Stimulated activated naive CD8-positive, alpha-beta T cell treated with anti-CD3 and anti-CD28 coated beads, Interleukin-15, Interleukin-2, amounts not matched to agents 100 U/mL and 50 U/mL, for 24 hours (primary cell): ENCODE measurements at regions not wholly inside any gene's neighbourhood (a gene's known extent, or its start where the extent isn't known, plus 50 kb on each side); places are given as distances from the start of the nearest gene placed in this dataset.

Experiments
- ATAC-seq: fragments of 150-1000 bp; cut with Tn5 transposase; one replicate; pipeline ENCODE4 v1.10.0; 2021
- DNase-seq: peaks from one replicate; pipeline ENCODE4 v3.0.0; 2021

- no peak for ATAC-seq
- DNase-seq: no peak
Observed at GRCh38 chr2:239530749-239531316, 130.0 kb upstream of the HDAC4 start.

DNA sequence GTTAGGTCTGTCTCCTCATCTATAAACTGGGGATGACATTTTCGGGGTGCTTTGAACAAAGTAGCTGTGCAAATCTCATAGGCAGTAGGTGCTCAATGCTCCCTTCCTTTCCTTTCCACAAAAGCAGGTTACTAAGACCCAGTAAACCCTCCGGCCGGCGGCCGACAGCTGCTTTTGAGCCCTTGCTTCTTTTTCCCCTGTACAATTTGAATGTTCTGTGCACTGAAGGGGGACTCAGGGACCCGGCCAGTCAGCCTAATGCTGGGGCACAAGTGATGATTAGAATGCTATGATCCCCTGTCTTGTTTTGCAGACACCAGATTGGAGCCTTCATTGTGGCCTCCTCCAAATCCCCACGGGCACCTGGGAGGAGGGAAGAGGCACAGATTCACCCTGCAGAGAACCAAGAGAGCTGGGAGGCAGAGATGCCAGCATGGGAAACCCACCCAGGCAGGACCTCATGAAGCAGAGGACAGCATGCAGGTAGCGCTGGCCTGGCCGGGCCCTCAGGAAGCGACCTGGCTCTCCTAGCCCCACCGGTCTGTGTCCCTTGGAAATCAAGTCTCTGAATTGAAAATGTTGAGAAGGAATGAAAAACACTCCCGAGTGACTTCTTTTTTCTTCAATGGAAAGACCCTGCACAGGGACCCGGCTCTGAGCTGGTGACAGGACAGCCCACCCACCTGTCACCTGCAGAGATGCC lies 128.6 kb upstream of the HDAC4 start:
- DNase-seq: no peak
- no peak for ATAC-seq

DNA sequence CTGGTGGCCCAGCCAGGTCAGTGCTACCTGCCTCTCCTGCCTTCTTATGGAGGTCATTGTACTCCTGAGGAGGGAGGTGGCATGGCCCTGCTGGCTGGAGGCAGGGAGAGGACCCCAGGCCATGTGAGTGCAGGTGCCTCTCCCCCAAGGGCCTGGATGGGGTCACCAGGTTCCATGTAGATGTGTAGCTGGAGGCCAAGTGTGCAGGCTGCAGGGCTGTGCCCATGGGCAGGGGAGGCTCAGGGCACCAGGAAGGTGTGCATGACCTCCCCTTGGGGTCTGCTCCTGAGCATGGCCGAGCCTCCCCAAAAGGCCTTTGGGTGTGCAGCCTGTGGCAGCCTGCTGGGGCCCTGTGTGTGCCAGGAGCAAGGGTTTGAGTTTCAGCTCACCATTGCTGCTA lies 128.1 kb upstream of the HDAC4 start:
- DNase-seq (no peak), ATAC-seq (no peak)

- no peak for DNase-seq
- no peak for ATAC-seq
Observed at GRCh38 chr2:239528146-239528545, 127.3 kb upstream of the HDAC4 start.

- DNase-seq: no peak
- ATAC-seq: no peak
Observed at GRCh38 chr2:239526666-239527415, 126.0 kb upstream of the HDAC4 start.

DNA sequence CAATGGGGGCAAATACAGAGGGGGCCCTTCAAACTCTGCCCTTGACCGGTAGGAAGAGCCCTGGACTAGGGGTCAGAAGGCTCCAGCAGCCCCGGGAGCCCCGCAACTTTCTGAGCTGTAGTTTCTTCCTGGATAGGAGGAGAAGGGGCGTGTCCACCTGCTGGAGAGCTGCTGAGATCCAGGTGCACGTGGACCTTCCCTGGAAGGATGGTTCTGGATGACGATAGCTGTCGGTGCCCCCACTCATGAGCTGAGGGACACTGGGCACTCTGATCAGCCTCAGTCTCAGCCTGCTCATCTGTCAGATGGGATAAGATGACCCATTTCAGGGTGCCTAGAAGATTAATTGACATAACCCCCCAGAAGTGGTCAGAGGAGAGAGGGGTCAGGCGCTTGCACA lies 125.2 kb upstream of the HDAC4 start:
- ATAC-seq (no peak), DNase-seq (no peak)

DNA sequence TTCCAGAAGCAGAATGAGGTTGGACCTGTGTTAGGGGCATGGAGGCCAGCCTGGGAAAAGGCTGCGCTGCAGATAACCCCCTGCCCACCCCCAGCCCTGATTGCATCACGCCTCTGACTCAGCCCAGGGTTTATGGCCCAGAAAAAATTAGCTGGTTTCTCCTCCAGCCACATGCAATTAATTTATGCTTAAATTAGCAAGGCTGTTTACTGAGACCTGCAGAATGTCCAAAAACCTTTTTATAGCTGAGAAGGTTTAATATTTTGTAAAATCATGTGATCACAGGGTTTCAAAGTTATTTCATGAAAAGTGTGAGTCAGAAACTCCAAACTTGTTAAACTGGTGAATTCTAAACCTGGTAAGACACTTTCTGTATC lies 123.1 kb upstream of the HDAC4 start:
- ATAC-seq (no peak), DNase-seq (no peak)

GRCh38 chr2:239523147-239523953 lies 122.5 kb upstream of the HDAC4 start:
- ATAC-seq (no peak), DNase-seq (no peak)

DNA sequence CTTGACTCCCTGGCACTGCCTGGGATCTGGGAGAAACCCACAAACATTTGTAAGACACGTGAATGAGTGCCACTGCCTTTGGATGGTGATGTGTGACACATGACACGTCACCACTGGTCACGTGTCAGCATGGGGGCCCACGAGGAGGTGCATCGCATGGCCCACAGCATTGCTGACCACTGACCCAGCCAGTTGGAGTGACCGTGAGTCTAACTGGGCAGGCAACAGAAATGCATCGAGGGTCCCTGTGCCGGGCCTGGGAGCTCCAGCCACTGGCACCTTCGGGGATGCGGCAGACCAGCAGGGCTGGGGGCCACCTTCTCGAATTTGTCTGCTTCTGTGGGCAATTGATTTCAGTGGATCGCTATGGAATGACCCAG lies 121.9 kb upstream of the HDAC4 start:
- DNase-seq (no peak), ATAC-seq (no peak)

DNA sequence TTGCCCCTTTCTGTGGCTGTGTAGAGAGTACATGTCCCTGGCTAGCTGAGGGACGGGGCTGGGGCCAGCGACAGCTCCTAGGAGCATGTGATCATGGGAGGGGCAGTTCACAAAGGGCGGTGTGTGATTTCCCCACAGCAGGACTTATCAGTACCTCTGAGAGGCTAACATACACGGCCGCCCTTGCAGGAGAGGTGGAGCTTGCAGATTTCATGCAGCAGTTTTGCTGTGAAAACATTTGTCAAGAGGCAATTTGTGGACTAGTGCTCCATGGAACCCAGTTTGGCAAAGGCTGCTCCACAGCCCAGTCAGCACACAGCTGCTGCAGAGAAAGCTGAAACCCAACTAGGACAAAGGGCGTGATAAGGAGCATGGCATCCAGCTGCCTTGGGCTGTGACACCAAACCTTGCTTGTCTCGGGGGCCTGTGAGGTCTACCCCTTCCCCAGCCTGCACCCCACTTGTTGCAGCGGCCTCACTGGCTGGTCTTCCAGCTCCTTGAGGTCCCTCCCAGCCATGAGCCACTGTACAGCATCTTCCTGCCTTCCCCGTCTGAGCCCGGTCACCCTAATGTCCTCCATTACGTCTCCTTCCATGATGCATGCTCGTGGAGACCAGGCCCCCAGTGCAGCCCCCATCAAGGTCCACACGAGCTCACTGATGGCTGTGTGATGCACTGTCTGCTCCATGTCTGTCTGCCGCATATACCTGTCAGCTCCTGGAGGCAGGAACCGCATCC lies 121.4 kb upstream of the HDAC4 start:
- ATAC-seq (no peak), DNase-seq (no peak)

DNA sequence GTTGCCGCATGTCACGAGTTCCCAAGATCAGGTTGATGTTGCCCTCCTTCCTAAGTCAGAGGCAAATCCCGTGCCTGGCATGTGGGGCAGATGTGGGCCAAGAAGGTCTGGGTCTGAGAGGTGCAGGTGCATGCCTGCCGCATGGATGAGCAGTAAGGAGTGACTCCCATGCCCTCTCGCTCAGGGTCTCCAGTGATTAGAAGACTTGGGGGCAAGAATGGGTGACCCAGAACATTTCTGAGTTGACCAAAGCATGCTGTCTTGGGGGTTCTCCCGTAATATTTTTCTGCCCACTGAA lies 120.6 kb upstream of the HDAC4 start:
- ATAC-seq: no peak

GRCh38 chr2:239520811-239521517 lies 120.1 kb upstream of the HDAC4 start:
- no peak for DNase-seq
- no peak for ATAC-seq

More for the DNA sequence above, 120.6 kb upstream of the HDAC4 start:
- DNase-seq: no peak

- ATAC-seq (no peak), DNase-seq (no peak)
Observed at GRCh38 chr2:239519921-239520585, 119.2 kb upstream of the HDAC4 start.

- DNase-seq (no peak), ATAC-seq (no peak)
Observed at GRCh38 chr2:239519089-239519920, 118.5 kb upstream of the HDAC4 start.

DNA sequence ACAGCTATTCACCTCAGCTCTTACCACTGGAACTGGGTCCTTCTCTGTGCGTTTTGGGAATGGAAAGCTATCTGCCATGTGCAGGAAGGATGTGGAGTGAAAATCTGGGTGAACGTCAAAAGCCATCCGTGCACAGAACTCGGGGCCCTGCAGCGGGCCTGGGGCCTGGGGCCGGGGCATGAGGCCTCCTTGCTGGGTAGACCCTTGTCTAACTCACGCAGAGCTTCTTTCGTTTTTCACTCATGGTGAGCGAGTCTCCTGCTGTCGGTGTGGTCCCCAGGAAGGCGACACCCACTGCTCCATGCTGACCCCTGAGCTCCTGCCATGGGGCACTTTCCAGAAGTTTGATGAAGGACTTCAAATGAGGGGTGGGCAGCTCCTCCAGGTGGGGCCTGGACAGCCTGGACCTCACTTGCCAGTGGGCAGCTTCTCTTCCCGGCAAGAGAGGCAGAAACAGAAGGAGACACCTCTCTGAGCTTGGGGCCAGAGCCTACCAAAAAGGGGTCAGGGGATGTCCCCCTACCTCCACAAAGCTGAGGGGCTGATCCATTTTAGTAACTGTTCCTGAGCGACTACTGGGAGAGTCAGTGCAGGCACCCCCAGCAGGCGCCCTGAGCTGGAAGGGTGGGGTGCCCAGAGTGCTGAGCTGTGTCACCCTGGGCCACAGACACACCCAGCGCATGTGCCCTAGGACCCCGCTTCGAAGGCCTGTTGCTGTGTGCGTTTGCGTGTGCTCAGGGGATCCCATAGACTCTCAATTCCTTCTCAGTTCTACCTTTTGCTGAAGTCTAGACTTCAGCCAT lies 117.7 kb upstream of the HDAC4 start:
- DNase-seq: no peak
- no peak for ATAC-seq

- DNase-seq (no peak), ATAC-seq (no peak)
Observed at GRCh38 chr2:239517686-239518085, 116.9 kb upstream of the HDAC4 start.

GRCh38 chr2:239516954-239517305 lies 116.1 kb upstream of the HDAC4 start:
- ATAC-seq (no peak), DNase-seq (no peak)

GRCh38 chr2:239516286-239516953 lies 115.6 kb upstream of the HDAC4 start:
- no peak for ATAC-seq
- no peak for DNase-seq
